ENCODE measurements at regions not wholly inside any gene's neighbourhood (a gene's known extent, or its start where the extent isn't known, plus 50 kb on each side); places are given as distances from the start of the nearest gene placed in this dataset.

GRCh38 chr14:55802986-55803872, 223.2 kb downstream of the KTN1 start:
- no peaks in the 10 kb centered on the region for H3K9me3 Mint-ChIP-seq (ENCODE audit: unreplicated experiment)
- DNase-seq (ENCODE audit: low spot score), result no peak
- H3K27ac Mint-ChIP-seq (ENCODE audit: unreplicated experiment), result no peak overlapping the region
- H3K4me1 Mint-ChIP-seq (ENCODE audit: unreplicated experiment), result peaks cover 5% of the 10 kb centered on the region
- no peak for TF ChIP-seq CTCF (IDR thresholded peaks at IDR 0.05; ENCODE audit: unreplicated experiment)
- H3K27me3 Mint-ChIP-seq (ENCODE audit: unreplicated experiment), result peaks cover 7% of the 10 kb centered on the region
- H3K36me3 Mint-ChIP-seq (ENCODE audit: low read depth, unreplicated experiment), result peaks cover 3% of the 10 kb centered on the region
- H3K4me3 Mint-ChIP-seq (ENCODE audit: unreplicated experiment), result no peak overlapping the region

- Mint-ChIP-seq H3K4me1 (ENCODE audit: unreplicated experiment) (peaks cover 5% of the 10 kb centered on the region), H3K4me3 (ENCODE audit: unreplicated experiment) (no peak overlapping the region), H3K36me3 (ENCODE audit: low read depth, unreplicated experiment) (peaks cover 3% of the 10 kb centered on the region), H3K27ac (ENCODE audit: unreplicated experiment) (no peak overlapping the region), H3K9me3 (ENCODE audit: unreplicated experiment) (no peaks in the 10 kb centered on the region), H3K27me3 (ENCODE audit: unreplicated experiment) (peaks cover 7% of the 10 kb centered on the region)
- DNase-seq (ENCODE audit: low spot score), result no peak
- no peak for TF ChIP-seq CTCF (IDR thresholded peaks at IDR 0.05; ENCODE audit: unreplicated experiment)
These were observed 224.0 kb downstream of the KTN1 start for GRCh38 chr14:55803873-55804553.

- DNase-seq (ENCODE audit: low spot score), result no peak
- Mint-ChIP-seq H3K36me3 (ENCODE audit: low read depth, unreplicated experiment) (peaks cover 3% of the 10 kb centered on the region), H3K9me3 (ENCODE audit: unreplicated experiment) (no peaks in the 10 kb centered on the region), H3K27ac (ENCODE audit: unreplicated experiment) (no peak overlapping the region), H3K4me3 (ENCODE audit: unreplicated experiment) (no peak overlapping the region), H3K4me1 (ENCODE audit: unreplicated experiment) (peaks cover 5% of the 10 kb centered on the region), H3K27me3 (ENCODE audit: unreplicated experiment) (peaks cover 7% of the 10 kb centered on the region)
- TF ChIP-seq CTCF (IDR thresholded peaks at IDR 0.05; ENCODE audit: unreplicated experiment), result no peak
These were observed 225.2 kb downstream of the KTN1 start for GRCh38 chr14:55805250-55805649.

GRCh38 chr14:55807053-55807880, 227.3 kb downstream of the KTN1 start:
- Mint-ChIP-seq H3K27me3 (ENCODE audit: unreplicated experiment) (peaks cover 6% of the 10 kb centered on the region), H3K4me3 (ENCODE audit: unreplicated experiment) (no peak overlapping the region), H3K9me3 (ENCODE audit: unreplicated experiment) (no peaks in the 10 kb centered on the region), H3K36me3 (ENCODE audit: low read depth, unreplicated experiment) (peaks cover 3% of the 10 kb centered on the region), H3K4me1 (ENCODE audit: unreplicated experiment) (peaks cover 5% of the 10 kb centered on the region), H3K27ac (ENCODE audit: unreplicated experiment) (no peak overlapping the region)
- no peak for TF ChIP-seq CTCF (IDR thresholded peaks at IDR 0.05; ENCODE audit: unreplicated experiment)
- no peak for DNase-seq (ENCODE audit: low spot score)
